ENCODE measurements at regions not wholly inside any gene's neighbourhood (a gene's known extent, or its start where the extent isn't known, plus 50 kb on each side); places are given as distances from the start of the nearest gene placed in this dataset.

DNA sequence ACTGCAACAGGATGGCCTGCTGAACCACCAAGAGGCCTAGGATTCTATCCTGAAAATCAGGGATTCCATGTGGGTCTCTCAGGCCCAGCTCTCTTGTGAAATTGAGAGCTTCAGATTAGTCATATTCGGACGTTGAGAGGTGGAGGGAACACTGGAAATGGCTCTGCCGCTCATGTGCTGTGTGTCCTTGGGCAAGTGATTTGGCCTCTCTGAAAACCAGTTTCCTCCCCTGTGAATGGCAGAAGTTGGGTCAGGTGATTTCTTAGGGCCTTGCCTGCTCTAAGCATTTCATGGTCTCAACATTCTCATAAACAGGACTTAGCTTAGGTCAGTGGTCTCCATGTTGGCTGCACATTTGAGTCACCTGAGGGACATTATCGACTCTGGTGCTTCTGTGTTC lies 470.1 kb downstream of the PREX1 start:
- no peak for TF ChIP-seq CEBPB (IDR thresholded peaks at IDR 0.05)
- no peak for TF ChIP-seq ZBTB7A (IDR thresholded peaks at IDR 0.05; ENCODE audit: low read depth)
- no peak for TF ChIP-seq EP300 (IDR thresholded peaks at IDR 0.05; ENCODE audit: borderline replicate concordance)
- TF ChIP-seq YY1 (IDR thresholded peaks at IDR 0.05; ENCODE audit: low read depth) = no peak
- TF ChIP-seq TCF12 (IDR thresholded peaks at IDR 0.05; ENCODE audit: low read depth) = no peak
- no peak for TF ChIP-seq NFIC (IDR thresholded peaks at IDR 0.05)
- no peak for TF ChIP-seq CREB1 (IDR thresholded peaks at IDR 0.05; ENCODE audit: low read depth)
- no peak for TF ChIP-seq EGR1 (IDR thresholded peaks at IDR 0.05)
- no peak for TF ChIP-seq MAX (IDR thresholded peaks at IDR 0.05)
- no peak for TF ChIP-seq RAD21 (IDR thresholded peaks at IDR 0.05; ENCODE audit: low read depth)
- TF ChIP-seq TAF1 (IDR thresholded peaks at IDR 0.05; ENCODE audit: low read depth) = no peak

Measured in Ishikawa (cell line).